OCI-LY1 (cell line): ENCODE measurements at regions not wholly inside any gene's neighbourhood (a gene's known extent, or its start where the extent isn't known, plus 50 kb on each side); places are given as distances from the start of the nearest gene placed in this dataset.

Experiments used
- CTCF ChIP-seq: fragments of 200-600 bp; sonication (generic), shearing (Covaris generic); IDR thresholded peaks from 2 replicates; pipeline ENCODE4 v1.5.1; 2017; ENCODE audit warnings: mild to moderate bottlenecking, antibody characterized with exemption, low read length, moderate library complexity, mixed read lengths
- EZH2 ChIP-seq: fragments of 200-600 bp; sonication (generic), shearing (Covaris generic); IDR thresholded peaks from 2 replicates; pipeline ENCODE4 v1.8.0; 2017; ENCODE audit warnings: borderline replicate concordance, mixed run types, mild to moderate bottlenecking, antibody characterized with exemption, low read length, moderate library complexity, mixed read lengths

- TF ChIP-seq CTCF (no peak), EZH2 (no peak)
Measured at GRCh38 chr14:42950363-42950762, 1343.7 kb downstream of the LRFN5 start.
